Tongue (tissue), 1 donor: ENCODE measurements at regions not wholly inside any gene's neighbourhood (a gene's known extent, or its start where the extent isn't known, plus 50 kb on each side); places are given as distances from the start of the nearest gene placed in this dataset.
A peak's percentile ranks its signal among the peaks of the same experiment; 100 is the strongest.

Source experiments
- DNase-seq: peaks from one replicate; pipeline ENCODE4 v3.0.0-alpha.2; 2015

GRCh38 chr10:131802996-131803395 is 97.8 kb upstream of the PPP2R2D start:
- peak; percentile 13 for DNase-seq

- no peak for DNase-seq
Observed at GRCh38 chr10:131803860-131804425, 96.9 kb upstream of the PPP2R2D start.

- no peak for DNase-seq
Observed at GRCh38 chr10:131804551-131805295, 96.1 kb upstream of the PPP2R2D start.

- DNase-seq: no peak
Observed at GRCh38 chr10:131805696-131806095, 95.1 kb upstream of the PPP2R2D start.

GRCh38 chr10:131806146-131806545 is 94.7 kb upstream of the PPP2R2D start:
- no peak for DNase-seq

GRCh38 chr10:131806646-131807317 is 94.0 kb upstream of the PPP2R2D start:
- DNase-seq: no peak

GRCh38 chr10:131808370-131808930 is 92.4 kb upstream of the PPP2R2D start:
- DNase-seq: no peak

- no peak for DNase-seq
Observed at GRCh38 chr10:131810036-131810804, 90.6 kb upstream of the PPP2R2D start.

GRCh38 chr10:131810805-131811629 is 89.8 kb upstream of the PPP2R2D start:
- no peak for DNase-seq

GRCh38 chr10:131811630-131812403 is 89.0 kb upstream of the PPP2R2D start:
- no peak for DNase-seq

- no peak for DNase-seq
Observed at GRCh38 chr10:131812736-131813604, 87.8 kb upstream of the PPP2R2D start.

- DNase-seq: no peak
Observed at GRCh38 chr10:131814567-131815265, 86.1 kb upstream of the PPP2R2D start.

GRCh38 chr10:131815266-131816156 is 85.3 kb upstream of the PPP2R2D start:
- no peak for DNase-seq

GRCh38 chr10:131816157-131816775 is 84.5 kb upstream of the PPP2R2D start:
- no peak for DNase-seq

- no peak for DNase-seq
Observed at GRCh38 chr10:131816941-131817700, 83.7 kb upstream of the PPP2R2D start.

- no peak for DNase-seq
Observed at GRCh38 chr10:131817866-131818509, 82.8 kb upstream of the PPP2R2D start.
